ENCODE measurements at regions not wholly inside any gene's neighbourhood (a gene's known extent, or its start where the extent isn't known, plus 50 kb on each side); places are given as distances from the start of the nearest gene placed in this dataset.
A peak's percentile ranks its signal among the peaks of the same experiment; 100 is the strongest.

GRCh38 chr2:106953779-106954178, 67.8 kb upstream of the ST6GAL2 start:
- Mint-ChIP-seq H3K27me3 (ENCODE audit: insufficient read depth, low read depth, poor library complexity) (no peaks in the 10 kb centered on the region), H3K4me3 (no peak overlapping the region), H3K4me1 (peaks cover 4% of the 10 kb centered on the region; the same call in 2 of the 3 replicates), H3K27ac (peak overlapping the region; percentile 57), H3K9me3 (no peaks in the 10 kb centered on the region), H3K36me3 (ENCODE audit: low read depth) (no peaks in the 10 kb centered on the region)
- no peak overlapping the region for H3K27ac ChIP-seq (ENCODE audit: low read depth)
- H3F3A ChIP-seq (replicated peaks; ENCODE audit: low read depth): no peaks in the 10 kb centered on the region
- H3K27me3 ChIP-seq (ENCODE audit: insufficient read depth): no peaks in the 10 kb centered on the region
- H3K4me1 ChIP-seq (ENCODE audit: insufficient read depth): no peaks in the 10 kb centered on the region
- no peaks in the 10 kb centered on the region for H3K36me3 ChIP-seq (ENCODE audit: insufficient read depth)
- no peaks in the 10 kb centered on the region for H3K79me2 ChIP-seq (replicated peaks; ENCODE audit: insufficient read depth)
- peak overlapping the region; percentile 77 for H2AFZ ChIP-seq
- no peak overlapping the region for H3K4me2 ChIP-seq
- DNase-seq (ENCODE audit: low spot score) (no peak), ATAC-seq (peak; percentile 42; the same call in 2 of the 3 replicates)
- TF ChIP-seq ZNF331 (CRISPR knock-in tag; IDR thresholded peaks at IDR 0.05; ENCODE audit: low read depth) (no peak), ETS1 (IDR thresholded peaks at IDR 0.05) (no peak), ZNF462 (CRISPR knock-in tag; IDR thresholded peaks at IDR 0.05) (no peak), EZH2phosphoT487 (IDR thresholded peaks at IDR 0.05; ENCODE audit: unreplicated experiment) (no peak), CTCF (conservative IDR thresholded peaks at IDR 0.05; ENCODE audit: low read depth in 2 of 2) (no peak), POLR2AphosphoS5 (IDR thresholded peaks at IDR 0.05; ENCODE audit: low read depth) (no peak), CREB1 (CRISPR knock-in tag; IDR thresholded peaks at IDR 0.05; ENCODE audit: low read depth) (no peak), ZNF114 (CRISPR knock-in tag; IDR thresholded peaks at IDR 0.05) (no peak), NANOG (IDR thresholded peaks at IDR 0.05; ENCODE audit: borderline replicate concordance) (no peak), EZH2 (IDR thresholded peaks at IDR 0.05; ENCODE audit: low read depth, unreplicated experiment) (no peak)
- 0 out of 2 replicates have a peak, but pooled peaks cover 6% of the 10 kb centered on the region for H3K9me2 ChIP-seq (ENCODE audit: insufficient read depth)
- no peaks in the 10 kb centered on the region for H4K20me1 ChIP-seq (replicated peaks; ENCODE audit: insufficient read depth)
- no peak overlapping the region for H3K4me3 ChIP-seq
